Osteocyte (in vitro differentiated cells): ENCODE measurements at regions not wholly inside any gene's neighbourhood (a gene's known extent, or its start where the extent isn't known, plus 50 kb on each side); places are given as distances from the start of the nearest gene placed in this dataset.
"Not testable (repeated sequence)": the region's sequence is repeated elsewhere in the genome, so short reads cannot be mapped to it uniquely, and the experiment has no call there.

Source experiments
- DNase-seq: peaks from one replicate; pipeline ENCODE4 v3.0.0; 2021; ENCODE audit warnings: mixed read lengths; ENCODE audit not compliant: unreplicated experiment; ENCODE audit errors: extremely low spot score
- H3K27ac Mint-ChIP-seq: one replicate; pipeline ENCODE4 v1.8.0; 2021; ENCODE audit warnings: mild to moderate bottlenecking, mixed read lengths; ENCODE audit not compliant: unreplicated experiment
- H3K27me3 Mint-ChIP-seq: one replicate; pipeline ENCODE4 v1.8.0; 2021; ENCODE audit warnings: mixed read lengths; ENCODE audit not compliant: unreplicated experiment
- H3K36me3 Mint-ChIP-seq: one replicate; pipeline ENCODE4 v1.8.0; 2021; ENCODE audit warnings: mixed read lengths; ENCODE audit not compliant: unreplicated experiment
- H3K4me1 Mint-ChIP-seq: one replicate; pipeline ENCODE4 v1.8.0; 2021; ENCODE audit warnings: mixed read lengths; ENCODE audit not compliant: unreplicated experiment
- H3K4me3 Mint-ChIP-seq: one replicate; pipeline ENCODE4 v1.8.0; 2021; ENCODE audit warnings: mild to moderate bottlenecking, moderate library complexity, mixed read lengths; ENCODE audit not compliant: unreplicated experiment
- H3K9me3 Mint-ChIP-seq: one replicate; pipeline ENCODE4 v1.8.0; 2021; ENCODE audit warnings: mixed read lengths; ENCODE audit not compliant: unreplicated experiment
- CTCF ChIP-seq: fragments of 200-600 bp; sonication (generic); IDR thresholded peaks from 2 replicates; pipeline ENCODE4 v1.5.0; 2021; ENCODE audit warnings: antibody characterized with exemption, mild to moderate bottlenecking, moderate library complexity

GRCh38 chr22:48500471-48501230 is 1327.0 kb downstream of the BRD1 start:
- Mint-ChIP-seq H3K4me1 (peaks cover 23% of the 10 kb centered on the region), H3K4me3 (no peak overlapping the region), H3K27ac (peak overlapping the region; percentile 50), H3K27me3 (no peaks in the 10 kb centered on the region), H3K9me3 (no peaks in the 10 kb centered on the region), H3K36me3 (no peaks in the 10 kb centered on the region)
- no peak for DNase-seq
- TF ChIP-seq CTCF = no peak

GRCh38 chr22:48499456-48500425 is 1327.9 kb downstream of the BRD1 start:
- DNase-seq = no peak
- Mint-ChIP-seq H3K27me3 (no peaks in the 10 kb centered on the region), H3K27ac (no peak overlapping the region), H3K4me1 (peaks cover 29% of the 10 kb centered on the region), H3K4me3 (no peak overlapping the region), H3K36me3 (no peaks in the 10 kb centered on the region), H3K9me3 (no peaks in the 10 kb centered on the region)
- no peak for TF ChIP-seq CTCF

GRCh38 chr22:48498526-48499331 is 1328.9 kb downstream of the BRD1 start:
- H3K27me3 Mint-ChIP-seq = no peaks in the 10 kb centered on the region
- H3K4me3 Mint-ChIP-seq = no peak overlapping the region
- no peaks in the 10 kb centered on the region for H3K36me3 Mint-ChIP-seq
- H3K27ac Mint-ChIP-seq = no peak overlapping the region
- H3K9me3 Mint-ChIP-seq = no peaks in the 10 kb centered on the region
- no peak for DNase-seq
- H3K4me1 Mint-ChIP-seq = peaks cover 31% of the 10 kb centered on the region
- no peak for TF ChIP-seq CTCF

- H3K4me1 Mint-ChIP-seq = peaks cover 31% of the 10 kb centered on the region
- H3K4me3 Mint-ChIP-seq, H3K36me3 Mint-ChIP-seq, H3K27me3 Mint-ChIP-seq, H3K27ac Mint-ChIP-seq, H3K9me3 Mint-ChIP-seq, DNase-seq: not testable (repeated sequence)
Observed at GRCh38 chr22:48497743-48498520, 1329.7 kb downstream of the BRD1 start.
